ENCODE measurements at regions not wholly inside any gene's neighbourhood (a gene's known extent, or its start where the extent isn't known, plus 50 kb on each side); places are given as distances from the start of the nearest gene placed in this dataset.

- Histone ChIP-seq H3K27ac (ENCODE audit: low read depth, low read length, severe bottlenecking) (no peak overlapping the region), H3K9me3 (ENCODE audit: control insufficient read depth, low read length) (no peaks in the 10 kb centered on the region), H3K4me1 (ENCODE audit: control insufficient read depth, insufficient read depth, low read length, poor library complexity, severe bottlenecking) (no peaks in the 10 kb centered on the region), H3K4me3 (ENCODE audit: extremely low read depth, insufficient read depth, low read length, poor library complexity, severe bottlenecking) (no peak overlapping the region), H3K36me3 (ENCODE audit: control insufficient read depth, insufficient read depth, low read length) (no peaks in the 10 kb centered on the region)
- no CpG with 5 or more reads among the region's 1 CpG for WGBS, 2 experiments (ENCODE audit: insufficient coverage in 2 of 2)
Observed at GRCh38 chr10:104582966-104583365, 58.1 kb upstream of the SORCS3 start.

- H3K9me3 ChIP-seq (ENCODE audit: control insufficient read depth, low read length), result no peaks in the 10 kb centered on the region
- peaks cover 8% of the 10 kb centered on the region for H3K4me1 ChIP-seq (ENCODE audit: control insufficient read depth, insufficient read depth, low read length, poor library complexity, severe bottlenecking)
- H3K4me3 ChIP-seq (ENCODE audit: extremely low read depth, insufficient read depth, low read length, poor library complexity, severe bottlenecking), result no peak overlapping the region
- no peaks in the 10 kb centered on the region for H3K36me3 ChIP-seq (ENCODE audit: control insufficient read depth, insufficient read depth, low read length)
- H3K27ac ChIP-seq (ENCODE audit: low read depth, low read length, severe bottlenecking), result no peak overlapping the region
- 79 to 94% methylated on average over 4 to 7 of the region's 7 CpGs for WGBS, 2 experiments (ENCODE audit: insufficient coverage in 2 of 2)
Observed at GRCh38 chr10:104584541-104584940, 56.5 kb upstream of the SORCS3 start.

GRCh38 chr10:104587751-104588150 is 53.3 kb upstream of the SORCS3 start:
- Histone ChIP-seq H3K9me3 (ENCODE audit: control insufficient read depth, low read length) (no peaks in the 10 kb centered on the region), H3K27ac (ENCODE audit: low read depth, low read length, severe bottlenecking) (no peak overlapping the region), H3K36me3 (ENCODE audit: control insufficient read depth, insufficient read depth, low read length) (no peaks in the 10 kb centered on the region), H3K4me3 (ENCODE audit: extremely low read depth, insufficient read depth, low read length, poor library complexity, severe bottlenecking) (no peak overlapping the region), H3K4me1 (ENCODE audit: control insufficient read depth, insufficient read depth, low read length, poor library complexity, severe bottlenecking) (peaks cover 8% of the 10 kb centered on the region)
- no CpG with 5 or more reads among the region's 2 CpGs for WGBS, 2 experiments (ENCODE audit: insufficient coverage in 2 of 2)

- peaks cover 8% of the 10 kb centered on the region for H3K4me1 ChIP-seq (ENCODE audit: control insufficient read depth, insufficient read depth, low read length, poor library complexity, severe bottlenecking)
- H3K9me3 ChIP-seq (ENCODE audit: control insufficient read depth, low read length), result no peaks in the 10 kb centered on the region
- 85 to 87% methylated on average over 3 to 4 of the region's 4 CpGs for WGBS, 2 experiments (ENCODE audit: insufficient coverage in 2 of 2)
- H3K4me3 ChIP-seq (ENCODE audit: extremely low read depth, insufficient read depth, low read length, poor library complexity, severe bottlenecking), result no peak overlapping the region
- H3K27ac ChIP-seq (ENCODE audit: low read depth, low read length, severe bottlenecking), result peak overlapping the region; percentile 68
- no peaks in the 10 kb centered on the region for H3K36me3 ChIP-seq (ENCODE audit: control insufficient read depth, insufficient read depth, low read length)
Observed at GRCh38 chr10:104589431-104589830, 51.7 kb upstream of the SORCS3 start.

- Histone ChIP-seq H3K27ac (ENCODE audit: low read depth, low read length, severe bottlenecking) (peak overlapping the region; percentile 68), H3K9me3 (ENCODE audit: control insufficient read depth, low read length) (no peaks in the 10 kb centered on the region), H3K36me3 (ENCODE audit: control insufficient read depth, insufficient read depth, low read length) (no peaks in the 10 kb centered on the region), H3K4me3 (ENCODE audit: extremely low read depth, insufficient read depth, low read length, poor library complexity, severe bottlenecking) (no peak overlapping the region), H3K4me1 (ENCODE audit: control insufficient read depth, insufficient read depth, low read length, poor library complexity, severe bottlenecking) (peaks cover 8% of the 10 kb centered on the region)
- 39 to 58% methylated on average over 2 to 3 of the region's 4 CpGs for WGBS, 2 experiments (ENCODE audit: insufficient coverage in 2 of 2)
Observed at GRCh38 chr10:104589871-104590270, 51.2 kb upstream of the SORCS3 start.

Data from mesodermal cell (in vitro differentiated cells).